ENCODE measurements at regions not wholly inside any gene's neighbourhood (a gene's known extent, or its start where the extent isn't known, plus 50 kb on each side); places are given as distances from the start of the nearest gene placed in this dataset.

GRCh38 chr7:64131696-64132095 is 75.3 kb upstream of the ZNF735 start:
- TF ChIP-seq POLR2A (IDR thresholded peaks at IDR 0.05) (no peak), EP300 (IDR thresholded peaks at IDR 0.05) (no peak)

All from tibial nerve (tissue), 3 donors.